HL-60 (cell line): ENCODE measurements at regions not wholly inside any gene's neighbourhood (a gene's known extent, or its start where the extent isn't known, plus 50 kb on each side); places are given as distances from the start of the nearest gene placed in this dataset.

Experiments used
- CTCF ChIP-seq: IDR thresholded peaks from one replicate; pipeline ENCODE4 v1.5.1; 2011; ENCODE audit warnings: low read length, control low read depth, inconsistent platforms; ENCODE audit not compliant: insufficient read depth
- GABPA ChIP-seq: IDR thresholded peaks from 2 replicates; pipeline ENCODE4 v1.6.1; 2012; ENCODE audit warnings: low read depth
- POLR2AphosphoS5 ChIP-seq: IDR thresholded peaks from 2 replicates; pipeline ENCODE4 v1.6.1; 2012; ENCODE audit warnings: low read depth
- REST ChIP-seq: IDR thresholded peaks from 2 replicates; pipeline ENCODE4 v1.6.1; 2012; ENCODE audit warnings: low read depth; ENCODE audit not compliant: insufficient replicate concordance

- no peak for TF ChIP-seq POLR2AphosphoS5
- no peak for TF ChIP-seq CTCF
- TF ChIP-seq GABPA, result no peak
- TF ChIP-seq REST, result no peak
These were observed 103.9 kb upstream of the TACR1 start for GRCh38 chr2:75303227-75303626.
